ENCODE measurements at regions not wholly inside any gene's neighbourhood (a gene's known extent, or its start where the extent isn't known, plus 50 kb on each side); places are given as distances from the start of the nearest gene placed in this dataset.

GRCh38 chr3:145904138-145904537, 256.8 kb downstream of the PLOD2 start:
- no peak for TF ChIP-seq CTCF (IDR thresholded peaks at IDR 0.05)
- TF ChIP-seq EP300 (IDR thresholded peaks at IDR 0.05): no peak
- no peak for TF ChIP-seq POLR2AphosphoS5 (IDR thresholded peaks at IDR 0.05)
- no peak for TF ChIP-seq POLR2A (IDR thresholded peaks at IDR 0.05)
